C4-2B (cell line): ENCODE measurements at regions not wholly inside any gene's neighbourhood (a gene's known extent, or its start where the extent isn't known, plus 50 kb on each side); places are given as distances from the start of the nearest gene placed in this dataset.

ENCODE experiments used
- ZFX ChIP-seq: fragments of 450-650 bp; IDR thresholded peaks from 2 replicates; pipeline ENCODE4 v1.6.1; 2017
- TF ChIP-seq, protein P1 (sequence below): fragments of 450-650 bp; conservative IDR thresholded peaks from 2 replicates; pipeline ENCODE4 v1.5.1; 2017; ENCODE audit warnings: mild to moderate bottlenecking

DNA sequence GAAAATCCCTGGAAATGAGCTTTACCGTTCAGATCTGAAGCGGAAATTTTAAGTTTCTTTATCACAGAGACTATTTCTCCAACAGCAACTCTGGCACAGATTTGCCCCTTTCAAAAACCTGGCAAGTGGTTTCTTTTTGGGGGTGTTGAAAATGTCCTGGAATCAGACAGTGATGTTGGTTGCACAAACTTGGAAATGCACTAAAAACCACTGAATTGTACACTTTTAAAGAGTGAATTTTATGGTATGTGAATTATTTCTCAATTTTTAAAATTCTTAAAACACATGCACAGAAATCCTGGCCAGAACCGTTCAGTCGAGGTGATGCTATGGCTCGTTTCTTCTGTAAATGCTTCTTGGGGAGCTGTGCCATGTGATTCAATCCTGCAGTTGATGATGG, 121.2 kb upstream of the RBPJ start:
- TF ChIP-seq, protein P1, sequence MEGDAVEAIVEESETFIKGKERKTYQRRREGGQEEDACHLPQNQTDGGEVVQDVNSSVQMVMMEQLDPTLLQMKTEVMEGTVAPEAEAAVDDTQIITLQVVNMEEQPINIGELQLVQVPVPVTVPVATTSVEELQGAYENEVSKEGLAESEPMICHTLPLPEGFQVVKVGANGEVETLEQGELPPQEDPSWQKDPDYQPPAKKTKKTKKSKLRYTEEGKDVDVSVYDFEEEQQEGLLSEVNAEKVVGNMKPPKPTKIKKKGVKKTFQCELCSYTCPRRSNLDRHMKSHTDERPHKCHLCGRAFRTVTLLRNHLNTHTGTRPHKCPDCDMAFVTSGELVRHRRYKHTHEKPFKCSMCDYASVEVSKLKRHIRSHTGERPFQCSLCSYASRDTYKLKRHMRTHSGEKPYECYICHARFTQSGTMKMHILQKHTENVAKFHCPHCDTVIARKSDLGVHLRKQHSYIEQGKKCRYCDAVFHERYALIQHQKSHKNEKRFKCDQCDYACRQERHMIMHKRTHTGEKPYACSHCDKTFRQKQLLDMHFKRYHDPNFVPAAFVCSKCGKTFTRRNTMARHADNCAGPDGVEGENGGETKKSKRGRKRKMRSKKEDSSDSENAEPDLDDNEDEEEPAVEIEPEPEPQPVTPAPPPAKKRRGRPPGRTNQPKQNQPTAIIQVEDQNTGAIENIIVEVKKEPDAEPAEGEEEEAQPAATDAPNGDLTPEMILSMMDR: no peak
- TF ChIP-seq ZFX: no peak
